GM23338 (cell line): ENCODE measurements at regions not wholly inside any gene's neighbourhood (a gene's known extent, or its start where the extent isn't known, plus 50 kb on each side); places are given as distances from the start of the nearest gene placed in this dataset.

ENCODE experiments used
- CTCF ChIP-seq, 2 experiments: fragments of 200-600 bp in 1 of 2; sonication (generic) in 1 of 2; conservative IDR thresholded peaks; 2 replicates each; pipeline versions ENCODE4 v1.5.1 to v1.6.1; 2016 to 2017; ENCODE audit warnings: antibody characterized with exemption in 2 of 2, low read depth in 2 of 2, mild to moderate bottlenecking in 2 of 2, moderate library complexity in 1 of 2
- EZH2 ChIP-seq: fragments of 200-600 bp; sonication (generic); IDR thresholded peaks from one replicate; pipeline ENCODE4 v1.8.0; 2017; ENCODE audit warnings: antibody characterized with exemption, mild to moderate bottlenecking, low read depth; ENCODE audit not compliant: unreplicated experiment
- EZH2phosphoT487 ChIP-seq: fragments of 200-600 bp; sonication (generic); IDR thresholded peaks from one replicate; pipeline ENCODE4 v1.8.1; 2018; ENCODE audit warnings: antibody characterized with exemption; ENCODE audit not compliant: unreplicated experiment
- POLR2AphosphoS5 ChIP-seq: IDR thresholded peaks from 2 replicates; pipeline ENCODE4 v1.6.1; 2016; ENCODE audit warnings: antibody characterized with exemption, low read depth

DNA sequence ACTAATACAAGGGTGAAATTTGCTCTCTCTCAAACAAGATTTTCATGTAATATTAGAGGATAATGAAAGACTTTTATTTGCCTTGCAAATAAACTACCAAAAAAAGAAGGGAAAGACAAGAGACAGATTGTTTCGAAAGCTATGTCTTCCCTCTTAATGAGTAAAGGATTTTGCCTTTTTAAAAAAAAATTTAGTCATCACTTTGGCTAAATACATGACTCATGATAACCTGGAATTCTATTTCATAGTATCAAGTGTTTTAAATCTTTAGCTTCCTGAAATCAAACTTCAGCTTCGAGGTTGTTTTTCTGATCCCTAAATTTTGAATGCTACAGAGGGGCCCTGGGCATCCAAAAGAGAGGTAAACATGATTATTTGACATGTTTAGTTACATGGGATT, 144.4 kb downstream of the CCDC59 start:
- TF ChIP-seq EZH2phosphoT487 (no peak), CTCF (conservative IDR thresholded peaks at IDR 0.05; ENCODE audit: low read depth in 2 of 2) (no peak), POLR2AphosphoS5 (no peak), EZH2 (no peak)
